ENCODE measurements at regions not wholly inside any gene's neighbourhood (a gene's known extent, or its start where the extent isn't known, plus 50 kb on each side); places are given as distances from the start of the nearest gene placed in this dataset.

DNA sequence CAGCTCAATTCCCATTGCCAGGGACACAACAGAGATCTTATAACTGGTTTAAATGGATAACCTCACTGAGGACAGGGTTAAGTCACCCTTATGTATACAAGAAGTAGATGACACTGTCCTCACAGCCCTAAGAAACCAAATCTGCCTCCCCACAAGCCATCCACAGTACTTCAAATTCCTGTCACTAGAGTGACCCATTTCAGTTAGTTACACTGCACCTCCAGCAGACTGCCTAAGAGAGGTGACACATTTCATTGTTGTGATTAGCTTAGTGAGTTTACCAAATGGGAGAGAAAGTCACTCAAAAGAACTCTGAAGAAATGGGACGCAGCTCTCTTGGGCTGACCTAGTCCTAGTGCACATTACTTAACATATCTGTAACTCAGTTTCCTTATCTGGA lies 53.6 kb upstream of the HTR1A start:
- ChIA-PET CTCF (no interaction called here), POLR2A (no interaction called here)
- TF ChIP-seq TARDBP (IDR thresholded peaks at IDR 0.05): no peak
- no peak for DNase-seq (ENCODE audit: extremely low spot score)
